ENCODE measurements at regions not wholly inside any gene's neighbourhood (a gene's known extent, or its start where the extent isn't known, plus 50 kb on each side); places are given as distances from the start of the nearest gene placed in this dataset.

GRCh38 chr3:11733914-11734313, 90.2 kb upstream of the VGLL4 start:
- no peaks in the 10 kb centered on the region for H3K79me1 ChIP-seq (ENCODE audit: low read depth in 1 of 2, low read length in 2 of 2)
- H4K20me1 ChIP-seq (ENCODE audit: insufficient read depth, low read length): no peaks in the 10 kb centered on the region
- H4K91ac ChIP-seq (ENCODE audit: insufficient read depth, low read depth, low read length): no peak overlapping the region
- H3K4me1 ChIP-seq (ENCODE audit: control insufficient read depth, insufficient read depth, low read length): no peaks in the 10 kb centered on the region
- CTCF ChIA-PET: no interaction called here
- H3K23ac ChIP-seq (ENCODE audit: low read depth, low read length): no peak overlapping the region
- intact Hi-C loops (cut with micrococcal nuclease): no loop called here
- peaks cover 34% of the 10 kb centered on the region for H3K27me3 ChIP-seq (ENCODE audit: control insufficient read depth, insufficient read depth, low read length)
- 80% methylated on average over 3 of the region's 7 CpGs; no CpG with 5 or more reads in 1 of the 2 experiments for WGBS, 2 experiments (ENCODE audit: extremely low coverage in 2 of 2, insufficient read length in 1 of 2)
- H3K27ac ChIP-seq (ENCODE audit: insufficient read depth, low read length): no peak overlapping the region
- in situ Hi-C loops (cut with MboI; ENCODE audit: low sequenced_read_pairs): no loop called here
- no peaks in the 10 kb centered on the region for H3K9me1 ChIP-seq (ENCODE audit: insufficient read depth, low read length)
- POLR2A ChIA-PET (ENCODE audit: unreplicated experiment): no interaction called here
- no peak for TF ChIP-seq CTCF (conservative IDR thresholded peaks at IDR 0.05; ENCODE audit: low read depth, low read length)
- no peak for TF ChIP-seq RAD21 (IDR thresholded peaks at IDR 0.05; ENCODE audit: low read length)
- TF ChIP-seq POLR2A (IDR thresholded peaks at IDR 0.05; ENCODE audit: low read depth, low read length): no peak
- TF ChIP-seq MAZ (IDR thresholded peaks at IDR 0.05; ENCODE audit: borderline replicate concordance, low read depth, low read length): no peak
- TF ChIP-seq BHLHE40 (IDR thresholded peaks at IDR 0.05; ENCODE audit: low read depth, low read length): no peak
- H2BK20ac ChIP-seq (ENCODE audit: low read depth, low read length): no peak overlapping the region
- no peak overlapping the region for H2BK15ac ChIP-seq (ENCODE audit: low read depth, low read length)
- H3K36me3 ChIP-seq (ENCODE audit: control insufficient read depth, insufficient read depth, low read length): no peaks in the 10 kb centered on the region
- H4K8ac ChIP-seq (ENCODE audit: low read depth in 2 of 2, low read length in 2 of 2): no peak overlapping the region
- no peak overlapping the region for H3K9ac ChIP-seq (ENCODE audit: low read depth, low read length)
- no peak for DNase-seq
- H2AFZ ChIP-seq (replicated peaks; ENCODE audit: low read length, poor library complexity): peak overlapping the region; percentile 5
- no peak overlapping the region for H3K18ac ChIP-seq (ENCODE audit: low read depth, low read length)
- dilution Hi-C loops (cut with HindIII; ENCODE audit: low sequenced_read_pairs, unreplicated experiment): no loop called here
- H3K4ac ChIP-seq (ENCODE audit: low read depth, low read length): no peak overlapping the region
- no peak overlapping the region for H3K14ac ChIP-seq (replicated peaks; ENCODE audit: low read depth, low read length)
- H2AK9ac ChIP-seq (replicated peaks; ENCODE audit: low read depth, low read length, poor library complexity): no peak overlapping the region
- H3K4me3 ChIP-seq (ENCODE audit: insufficient read depth, low read depth, low read length): no peak overlapping the region
- no peak overlapping the region for H3K4me2 ChIP-seq (ENCODE audit: low read depth, low read length)
- no peaks in the 10 kb centered on the region for H3K9me3 ChIP-seq (ENCODE audit: control insufficient read depth, insufficient read depth, low read length)
- no peak overlapping the region for H2AK5ac ChIP-seq (ENCODE audit: low read depth, low read length)
- no peak overlapping the region for H2BK5ac ChIP-seq (ENCODE audit: low read depth, low read length, poor library complexity, severe bottlenecking)
- H3K56ac ChIP-seq (ENCODE audit: extremely low read depth, insufficient read depth, low read length): no peak overlapping the region
- H2BK120ac ChIP-seq (ENCODE audit: low read depth, low read length): no peak overlapping the region
- no peak overlapping the region for H4K5ac ChIP-seq (ENCODE audit: low read depth, low read length)
- no TSS peak for BruUV-seq (replicated peaks)
- ATAC-seq (ENCODE audit: low read depth): no peak

Measured in IMR-90 (cell line).